ENCODE measurements at regions not wholly inside any gene's neighbourhood (a gene's known extent, or its start where the extent isn't known, plus 50 kb on each side); places are given as distances from the start of the nearest gene placed in this dataset.
"Not testable (repeated sequence)": the region's sequence is repeated elsewhere in the genome, so short reads cannot be mapped to it uniquely, and the experiment has no call there.

DNA sequence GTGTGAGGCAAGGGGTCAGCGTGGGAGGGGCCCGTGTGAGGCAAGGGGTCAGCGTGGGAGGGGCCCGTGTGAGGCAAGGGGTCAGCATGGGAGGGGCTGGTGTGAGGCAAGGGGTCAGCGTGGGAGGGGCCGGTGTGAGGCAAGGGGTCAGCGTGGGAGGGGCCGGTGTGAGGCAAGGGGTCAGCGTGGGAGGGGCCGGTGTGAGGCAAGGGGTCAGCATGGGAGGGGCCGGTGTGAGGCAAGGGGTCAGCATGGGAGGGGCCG is 119.2 kb downstream of the SEPTIN14 start:
- not testable (repeated sequence) for DNase-seq

- not testable (repeated sequence) for DNase-seq
Measured at GRCh38 chr7:55742651-55743453, 119.7 kb downstream of the SEPTIN14 start.

DNA sequence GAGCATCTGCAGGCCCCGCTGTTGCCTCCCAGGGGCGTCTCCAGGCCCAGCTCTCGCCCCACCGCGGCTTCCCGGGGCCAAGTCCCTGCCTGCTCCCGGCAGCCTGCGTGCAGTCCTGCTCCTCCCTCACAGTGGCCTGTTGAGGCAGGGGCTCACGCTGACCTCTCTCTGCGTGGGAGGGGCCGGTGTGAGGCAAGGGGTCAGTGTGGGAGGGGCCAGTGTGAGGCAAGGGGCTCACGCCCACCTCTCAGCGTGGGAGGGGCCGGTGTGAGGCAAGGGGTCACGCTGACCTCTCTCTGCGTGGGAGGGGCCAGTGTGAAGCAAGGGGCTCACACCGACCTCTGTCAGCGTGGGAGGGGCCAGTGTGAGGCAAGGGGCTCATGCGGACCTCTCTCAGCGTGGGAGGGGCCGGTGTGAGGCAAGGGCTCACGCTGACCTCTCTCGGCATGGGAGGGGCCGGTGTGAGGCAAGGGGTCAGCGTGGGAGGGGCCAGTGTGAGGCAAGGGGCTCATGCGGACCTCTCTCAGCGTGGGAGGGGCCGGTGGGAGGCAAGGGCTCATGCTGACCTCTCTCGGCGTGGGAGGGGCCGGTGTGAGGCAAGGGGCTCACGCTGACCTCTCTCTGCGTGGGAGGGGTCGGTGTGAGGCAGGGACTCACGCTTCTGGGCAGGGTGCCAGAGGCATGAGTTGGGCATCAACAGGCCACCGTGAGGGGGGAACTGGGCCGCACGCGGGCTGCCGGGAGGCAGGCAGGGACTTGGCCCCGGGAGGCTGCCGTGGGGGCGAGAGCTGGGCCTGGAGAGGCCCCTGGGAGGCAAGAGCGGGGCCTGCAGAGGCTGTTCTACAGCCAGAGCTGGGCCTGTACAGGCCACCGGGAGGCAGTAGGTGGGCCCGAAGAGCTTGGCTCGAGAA is 120.6 kb downstream of the SEPTIN14 start:
- DNase-seq = not testable (repeated sequence)

DNA sequence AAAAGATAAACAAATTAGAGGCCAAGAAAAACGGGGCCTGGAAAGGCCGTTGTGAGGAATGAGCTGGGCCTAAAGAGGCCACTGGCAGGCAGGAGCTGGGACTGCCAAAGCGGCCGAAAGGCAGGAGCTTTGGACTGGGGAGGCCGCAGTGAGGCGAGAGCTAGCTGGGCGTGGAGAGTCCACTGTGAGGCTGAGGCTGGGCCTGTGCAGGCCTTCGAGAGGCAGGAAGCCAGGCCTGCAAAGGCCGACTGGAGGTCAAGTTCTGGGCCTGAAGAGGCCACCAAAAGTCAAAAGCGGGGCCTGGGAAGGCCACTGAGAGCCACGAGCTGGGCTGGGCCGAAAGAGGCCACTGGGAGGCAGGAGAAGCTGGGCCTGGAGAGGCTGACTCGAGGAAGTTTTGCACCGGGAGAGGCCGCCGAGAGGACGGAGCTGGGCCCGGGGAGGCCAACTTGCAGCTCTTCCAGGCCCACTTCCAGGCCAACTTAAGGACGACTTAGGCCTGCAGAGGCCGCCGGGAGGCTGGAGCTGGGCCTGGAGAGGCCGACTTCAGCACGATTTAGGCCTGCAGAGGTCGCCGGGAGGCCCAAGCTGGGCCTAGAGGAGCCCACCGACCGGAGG is 121.8 kb downstream of the SEPTIN14 start:
- not testable (repeated sequence) for DNase-seq

DNA sequence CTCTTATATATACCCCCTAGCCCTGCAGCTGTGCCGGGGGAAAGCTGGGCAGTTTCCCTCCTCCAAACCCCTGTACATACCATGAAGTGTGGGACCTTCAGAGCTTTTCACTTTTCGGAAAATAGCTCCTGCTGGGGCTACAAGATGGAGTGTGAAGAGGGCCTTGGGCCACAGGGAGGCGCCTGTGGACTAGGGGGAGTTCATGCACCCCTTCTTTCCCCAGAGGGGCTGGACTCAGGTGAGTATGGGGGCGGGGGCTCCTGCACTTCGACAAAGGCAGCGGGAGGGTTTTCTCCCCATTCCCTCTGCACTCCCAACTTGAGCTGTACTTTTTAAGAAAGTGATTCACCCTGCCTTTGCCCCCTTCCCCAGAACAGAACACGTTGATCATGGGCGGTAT is 122.5 kb downstream of the SEPTIN14 start:
- not testable (repeated sequence) for DNase-seq

- DNase-seq = not testable (repeated sequence)
Measured at GRCh38 chr7:55736641-55737221, 125.8 kb downstream of the SEPTIN14 start.

GRCh38 chr7:55733241-55734140 is 129.1 kb downstream of the SEPTIN14 start:
- DNase-seq = no peak

- DNase-seq = no peak
Measured at GRCh38 chr7:55731931-55732330, 130.6 kb downstream of the SEPTIN14 start.

- no peak for DNase-seq
Measured at GRCh38 chr7:55730197-55730596, 132.4 kb downstream of the SEPTIN14 start.

DNA sequence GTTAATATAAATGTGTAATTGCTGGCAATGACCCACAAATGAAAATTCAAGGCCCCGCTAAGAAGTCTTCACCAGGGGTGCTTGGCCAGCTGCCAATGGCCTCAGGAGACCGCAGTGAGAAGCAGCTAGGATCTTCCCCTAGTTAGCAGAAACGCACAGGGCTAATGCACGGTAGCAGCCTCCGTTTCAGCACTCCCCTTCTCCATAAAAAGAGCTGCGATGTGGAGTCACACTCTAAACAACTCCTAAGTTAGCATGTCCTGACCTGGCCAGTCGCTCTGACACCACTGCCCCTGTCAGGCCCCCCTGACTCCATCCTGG is 139.0 kb downstream of the SEPTIN14 start:
- DNase-seq = no peak

DNA sequence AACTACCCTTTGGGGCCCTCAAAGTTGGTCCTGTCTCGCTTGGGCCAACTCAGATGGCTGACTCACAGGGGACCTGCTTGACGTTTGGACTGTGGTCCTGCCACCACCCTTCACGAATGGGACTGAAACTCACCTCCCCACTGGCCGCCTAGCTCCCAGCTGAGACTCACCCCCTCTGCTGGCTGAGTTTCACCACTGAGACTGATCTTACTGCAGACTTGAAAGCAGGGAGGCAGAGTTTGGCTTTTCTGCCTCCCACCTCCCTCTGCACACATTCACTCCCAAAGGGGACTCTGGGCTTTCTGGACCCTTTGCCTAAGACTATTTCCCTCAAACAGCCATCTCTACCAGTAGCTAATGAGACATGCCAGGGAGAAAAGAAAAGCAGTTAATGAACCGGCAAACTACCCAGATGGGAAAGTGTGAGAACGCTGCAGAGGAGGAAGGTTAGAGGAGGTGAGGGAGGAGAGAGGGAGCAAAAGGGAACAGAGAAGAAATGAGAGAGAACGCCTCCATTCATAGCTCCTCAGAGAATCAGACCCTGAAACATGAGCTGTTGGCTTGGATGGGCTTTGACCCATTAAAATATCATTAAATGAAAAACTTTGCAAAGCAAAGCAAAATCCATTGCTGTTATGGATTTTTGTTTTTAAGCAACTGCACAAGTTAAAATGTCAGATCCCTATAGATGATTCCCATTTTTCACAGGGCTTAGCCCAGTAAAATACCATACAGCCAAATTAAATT is 139.5 kb downstream of the SEPTIN14 start:
- DNase-seq = not testable (repeated sequence)

DNA sequence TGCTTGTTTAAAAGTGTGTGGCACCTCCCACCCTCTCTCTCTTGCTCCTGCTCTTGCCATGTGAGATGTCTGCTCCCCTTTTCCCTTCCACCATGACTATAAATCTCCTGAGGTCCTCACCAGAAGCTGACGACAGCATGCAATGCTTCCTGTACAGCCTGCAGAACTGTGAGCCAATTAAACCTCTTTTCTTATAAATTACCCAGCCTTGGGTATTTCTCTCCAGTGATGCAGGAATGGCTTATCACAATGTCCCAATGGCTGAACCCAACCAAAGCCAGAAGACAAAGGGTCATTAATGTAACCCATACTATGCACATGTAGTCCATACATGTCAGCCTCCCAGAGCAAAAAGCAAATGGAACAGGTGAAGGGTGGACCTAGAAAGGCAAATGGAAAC is 141.5 kb downstream of the SEPTIN14 start:
- DNase-seq = not testable (repeated sequence)

DNA sequence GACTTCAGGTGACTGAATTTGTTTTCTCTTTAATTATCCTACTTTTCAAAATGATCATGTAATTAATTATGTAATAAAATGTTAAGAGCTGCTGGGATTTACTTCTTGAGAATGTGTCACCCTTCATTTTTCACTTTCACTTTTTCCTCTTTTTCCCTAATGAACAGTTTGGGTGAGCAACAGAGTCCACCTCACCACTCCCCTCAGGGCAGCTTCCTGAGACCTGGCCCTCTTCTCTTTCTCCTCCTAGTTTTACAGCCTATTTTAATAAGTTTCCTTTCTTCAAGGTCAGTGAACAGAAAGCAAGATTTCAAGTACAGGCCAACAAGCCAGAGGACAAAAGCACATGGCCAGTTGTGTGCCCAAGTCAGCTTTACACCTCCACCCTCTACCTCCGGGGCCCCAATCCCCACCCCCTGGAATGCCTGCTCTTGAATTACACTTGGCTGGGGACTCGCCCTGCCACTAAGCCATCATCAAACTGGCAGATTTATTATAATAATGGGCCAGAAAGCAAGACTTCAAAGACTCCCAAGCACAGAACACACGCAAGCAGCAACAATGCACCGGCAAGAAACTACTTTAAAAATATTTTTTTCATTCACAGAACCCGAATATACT is 143.1 kb upstream of the VOPP1 start:
- not testable (repeated sequence) for DNase-seq

- DNase-seq = not testable (repeated sequence)
Measured at GRCh38 chr7:55714370-55714769, 142.1 kb upstream of the VOPP1 start.

DNA sequence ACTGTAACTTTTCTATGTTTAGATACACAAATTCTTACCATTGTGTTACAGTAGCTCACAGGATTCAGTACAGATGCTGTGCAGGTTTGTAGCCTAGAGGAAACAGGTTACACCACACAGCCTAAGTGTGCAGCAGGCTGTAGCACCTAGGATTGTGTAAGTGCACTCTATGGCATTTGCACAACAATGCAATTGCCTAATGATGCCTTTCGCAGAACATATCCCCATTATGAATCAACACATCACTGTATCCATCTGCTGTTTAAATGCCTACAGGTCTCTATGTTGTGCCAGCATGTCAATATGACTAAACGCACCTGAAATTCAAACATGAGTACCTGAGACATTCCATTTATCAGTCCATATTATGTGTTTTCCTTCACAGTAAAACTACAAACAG is 138.0 kb upstream of the VOPP1 start:
- DNase-seq = not testable (repeated sequence)

DNA sequence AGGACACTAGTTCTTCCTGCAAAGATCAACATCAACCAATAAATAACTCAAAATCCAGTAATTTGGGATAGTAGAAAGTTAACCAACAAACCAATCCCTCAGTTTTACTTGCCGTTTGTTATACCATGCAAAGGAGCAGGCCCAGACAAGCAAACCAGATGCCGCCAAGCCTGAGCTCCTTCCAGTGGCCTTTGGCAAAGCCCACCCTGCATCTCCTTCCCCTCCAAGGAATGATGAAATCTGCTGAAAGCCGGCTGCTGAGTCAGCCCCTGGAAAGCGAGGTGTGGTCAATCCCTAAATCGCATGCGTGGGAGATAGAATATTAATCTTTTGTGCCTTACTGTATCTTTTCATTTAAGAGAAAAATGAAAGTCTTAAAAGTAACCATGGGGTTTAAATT is 135.7 kb upstream of the VOPP1 start:
- not testable (repeated sequence) for DNase-seq

DNA sequence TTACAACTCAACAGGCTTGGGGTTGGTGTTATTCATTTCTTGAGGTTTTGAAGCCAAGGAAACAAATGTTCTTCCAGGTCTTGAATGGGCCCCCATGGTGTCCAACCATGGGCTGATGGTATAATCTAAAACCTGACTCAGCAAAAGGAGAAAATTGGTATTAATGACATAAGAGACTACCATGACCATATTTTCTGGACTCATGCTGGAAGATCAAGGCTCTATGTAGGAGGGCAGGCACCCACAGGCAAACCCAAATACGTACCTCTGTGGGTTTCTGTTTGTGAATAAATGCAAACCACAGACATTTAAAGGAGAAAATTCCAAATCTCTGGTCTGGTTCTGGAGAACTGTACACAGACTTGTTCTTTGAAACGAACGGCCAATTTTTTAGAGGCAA is 135.1 kb upstream of the VOPP1 start:
- not testable (repeated sequence) for DNase-seq

DNA sequence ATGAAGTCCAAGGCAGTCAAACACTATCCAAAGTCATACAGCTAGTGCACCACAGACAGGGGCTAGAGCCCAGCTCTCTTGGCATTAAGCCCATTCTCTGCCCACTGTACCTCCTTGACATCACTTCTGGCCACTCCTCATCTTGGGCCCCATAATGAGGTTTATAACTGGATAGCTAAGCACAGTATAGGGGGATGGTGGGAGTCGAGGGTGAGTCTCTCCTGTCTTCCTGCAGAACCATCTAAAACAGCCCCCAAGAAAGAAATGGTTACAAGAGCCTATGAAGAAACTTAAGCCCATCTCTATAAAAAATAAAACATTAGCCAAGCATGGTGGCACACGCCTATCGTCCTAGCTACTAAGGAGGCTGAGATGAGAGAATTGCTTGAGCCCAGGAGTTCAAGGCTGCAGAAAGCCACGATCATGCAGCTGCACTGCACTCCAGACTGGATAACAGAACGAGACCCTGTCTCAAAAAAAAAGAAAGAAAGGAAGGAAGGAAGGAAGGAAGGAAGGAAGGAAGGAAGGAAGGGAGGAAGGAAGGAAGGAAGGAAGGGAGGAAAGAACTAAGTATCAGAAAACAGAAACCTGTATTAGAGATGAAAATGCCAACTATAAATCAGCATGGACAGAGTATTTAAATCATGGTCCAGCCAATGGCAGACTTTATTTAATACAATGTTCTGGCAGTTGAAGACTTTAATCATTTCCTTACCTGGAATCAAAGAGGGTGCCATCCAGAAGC is 134.3 kb upstream of the VOPP1 start:
- DNase-seq = not testable (repeated sequence)

DNA sequence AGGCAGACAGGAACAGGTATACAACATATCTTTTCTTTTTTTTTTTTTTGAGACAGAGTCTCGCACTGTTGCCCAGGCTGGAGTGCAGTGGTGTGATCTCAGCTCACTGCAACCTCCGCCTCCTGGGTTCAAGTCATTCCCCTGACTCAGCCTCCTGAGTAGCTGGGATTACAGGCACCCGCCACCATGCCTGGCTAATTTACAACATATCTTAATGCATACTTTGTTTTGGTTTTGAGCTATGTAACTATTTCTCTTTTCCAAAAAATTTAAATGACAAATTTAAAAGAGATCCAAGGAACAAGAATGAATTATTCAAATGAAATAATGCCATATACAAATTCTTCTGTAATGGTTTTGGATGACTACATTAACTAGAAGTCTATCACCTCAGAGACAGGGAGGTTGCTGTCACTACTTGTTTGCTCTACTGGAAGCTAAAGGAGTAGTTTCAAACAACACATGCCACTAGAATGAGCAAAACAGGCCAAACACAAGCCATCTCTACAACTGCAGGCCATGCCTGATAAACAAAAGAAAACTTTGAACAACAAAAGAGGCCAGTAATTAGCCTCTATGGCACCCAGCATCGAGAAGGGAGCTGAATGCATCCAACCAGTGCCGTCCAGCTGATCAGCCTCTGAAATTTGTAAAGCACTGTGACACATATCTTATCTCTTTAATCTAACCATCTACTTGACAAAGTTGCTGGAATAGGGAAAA is 133.6 kb upstream of the VOPP1 start:
- not testable (repeated sequence) for DNase-seq

DNA sequence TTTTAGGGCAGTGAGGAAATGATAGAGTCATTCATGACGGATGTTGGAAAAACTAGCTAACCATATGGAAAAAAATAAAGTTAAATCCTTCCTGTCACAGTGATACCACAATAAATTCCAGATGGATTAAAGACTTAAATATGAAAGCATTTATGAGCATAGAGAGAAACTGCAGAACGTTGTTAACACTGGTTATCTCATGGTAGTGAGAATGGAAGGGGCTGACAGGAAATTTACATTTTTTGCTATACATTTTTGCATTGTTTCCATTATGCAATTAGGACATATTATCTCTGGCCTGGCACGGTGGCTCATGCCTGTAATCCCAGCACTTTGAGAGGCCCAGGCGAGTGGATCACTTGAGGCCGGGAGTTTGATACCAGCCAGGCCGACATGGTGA is 130.5 kb upstream of the VOPP1 start:
- DNase-seq = not testable (repeated sequence)
